ENCODE measurements at regions not wholly inside any gene's neighbourhood (a gene's known extent, or its start where the extent isn't known, plus 50 kb on each side); places are given as distances from the start of the nearest gene placed in this dataset.
"Not testable (repeated sequence)": the region's sequence is repeated elsewhere in the genome, so short reads cannot be mapped to it uniquely, and the experiment has no call there.

DNA sequence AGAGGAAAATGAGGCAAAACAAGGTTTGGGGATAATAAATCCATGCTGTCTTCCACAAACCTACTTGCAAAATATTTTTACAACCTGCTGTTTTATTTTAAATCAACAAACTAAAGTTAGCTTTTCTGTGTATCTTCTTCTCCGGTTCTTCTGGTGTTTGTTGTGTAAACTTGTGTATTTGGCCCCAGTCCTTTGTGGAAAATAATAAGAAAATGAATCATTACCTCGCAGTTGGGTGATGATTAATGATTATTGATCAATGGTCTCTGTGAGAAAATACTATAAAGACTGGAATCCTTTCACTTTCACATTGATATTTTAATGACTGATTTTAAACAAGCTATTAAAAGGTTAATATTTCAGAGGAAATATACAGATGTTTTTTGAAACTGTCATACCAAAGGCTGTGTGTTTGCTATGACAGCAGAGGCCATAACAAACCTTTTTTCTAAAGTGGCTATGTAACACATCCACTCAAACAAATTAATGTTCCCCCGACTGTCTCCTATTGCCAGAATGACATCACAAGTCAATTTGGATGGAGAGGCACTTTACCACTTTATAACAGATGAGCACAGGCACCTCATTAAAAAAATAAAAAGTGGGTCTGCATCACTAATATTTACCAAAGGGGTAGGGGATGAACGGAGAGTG is 152.5 kb downstream of the MEX3B start:
- WGBS, 10 experiments: 0 to 69% (median 39%) methylated on average over 2 to 4 of the region's 4 CpGs; no CpG with 5 or more reads in 2 of the 10 experiments
- no peak overlapping the region for H3K4me3 ChIP-seq
- in situ Hi-C loops (cut with MboI; ENCODE audit: low pct_unique_long_range_greater_than_20kb in 2 of 9, low sequenced_read_pairs in 9 of 9, unreplicated experiment in 9 of 9): loop anchor here in 1 of 9 experiments (25.0 kb wide), 1 partner anchor 106 kb away; no protein-coding TSS in a partner anchor
- no peak overlapping the region for H3K27ac ChIP-seq
- peaks cover 4 to 14% of the 10 kb centered on the region in 2 donors for H3K4me1 ChIP-seq (replicated peaks in 1 of 2)
- peak in 5 of 8 experiments; percentile 45 to 93 (median 74) for ATAC-seq (replicated peaks in 6 of 8)

GRCh38 chr15:81890496-81890895 is 155.3 kb downstream of the MEX3B start:
- WGBS, 10 experiments: 50 to 100% (median 83%) methylated on average over 1 of the region's 1 CpG; no CpG with 5 or more reads in 3 of the 10 experiments
- Histone ChIP-seq H3K4me1 (replicated peaks in 1 of 2) (peaks cover 4 to 14% of the 10 kb centered on the region in 2 donors), H3K4me3 (no peak overlapping the region), H3K27ac (no peak overlapping the region)
- no peak for ATAC-seq (replicated peaks in 6 of 8)
- in situ Hi-C loops (cut with MboI; ENCODE audit: low pct_unique_long_range_greater_than_20kb in 2 of 9, low sequenced_read_pairs in 9 of 9, unreplicated experiment in 9 of 9): loop anchor here in 1 of 9 experiments (25.0 kb wide), 1 partner anchor 103 kb away; no protein-coding TSS in a partner anchor

- peak in 2 of 8 experiments; percentile 15 to 19 for ATAC-seq (replicated peaks in 6 of 8)
Observed at GRCh38 chr15:81889485-81889881, 156.3 kb downstream of the MEX3B start.

DNA sequence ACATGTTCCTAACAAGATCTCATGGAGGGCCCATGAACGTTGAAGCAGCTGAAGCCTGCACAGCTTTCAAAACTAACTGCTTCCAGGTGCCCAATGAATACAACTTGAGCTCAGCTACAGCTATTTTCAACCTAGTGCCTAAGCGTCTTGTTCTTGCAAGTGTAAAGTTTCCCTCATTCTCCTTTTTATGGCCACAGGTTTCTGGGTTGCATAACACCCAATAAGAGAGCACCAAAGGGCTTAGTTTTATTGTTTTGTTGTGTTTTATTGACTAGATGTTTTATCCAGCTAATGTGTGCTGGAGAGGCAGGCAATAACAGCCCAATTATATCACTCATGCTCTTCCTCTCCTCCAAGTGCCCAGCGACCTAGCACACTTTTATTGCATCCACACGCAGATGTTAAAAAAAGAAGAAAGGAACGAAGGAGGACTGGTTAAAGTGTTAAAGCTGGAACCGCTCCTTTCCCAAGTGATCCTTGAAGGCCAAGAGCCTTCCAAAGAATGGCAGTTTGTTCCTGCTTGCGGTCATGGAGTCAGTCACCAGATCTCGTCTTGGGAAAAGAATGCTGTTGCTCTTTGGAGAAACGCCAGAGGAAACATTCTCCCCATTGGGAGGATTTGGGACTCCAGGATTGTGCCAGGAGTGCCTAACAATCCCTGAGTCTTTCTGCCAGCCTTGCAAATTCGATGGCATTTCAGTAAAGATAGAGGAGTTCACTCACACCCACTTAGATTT is 156.9 kb downstream of the MEX3B start:
- Histone ChIP-seq H3K27ac (no peak overlapping the region), H3K4me1 (replicated peaks in 1 of 2) (peaks cover 4 to 13% of the 10 kb centered on the region in 2 donors), H3K4me3 (no peak overlapping the region)
- 9 to 95% (median 70%) methylated on average over 1 to 10 of the region's 10 CpGs for WGBS, 10 experiments
- in situ Hi-C loops (cut with MboI; ENCODE audit: low pct_unique_long_range_greater_than_20kb in 2 of 9, low sequenced_read_pairs in 9 of 9, unreplicated experiment in 9 of 9): loop anchor here in 1 of 9 experiments (25.0 kb wide), 1 partner anchor 102 kb away; no protein-coding TSS in a partner anchor
- ATAC-seq (replicated peaks in 6 of 8): no peak

More at GRCh38 chr15:81889485-81889881, 156.3 kb downstream of the MEX3B start:
- WGBS, 10 experiments: 25 to 100% (median 85%) methylated on average over 2 of the region's 2 CpGs; no CpG with 5 or more reads in 2 of the 10 experiments
- Histone ChIP-seq H3K27ac (no peak overlapping the region), H3K4me3 (no peak overlapping the region), H3K4me1 (replicated peaks in 1 of 2) (peaks cover 4 to 14% of the 10 kb centered on the region in 2 donors)
- in situ Hi-C loops (cut with MboI; ENCODE audit: low pct_unique_long_range_greater_than_20kb in 2 of 9, low sequenced_read_pairs in 9 of 9, unreplicated experiment in 9 of 9): loop anchor here in 1 of 9 experiments (25.0 kb wide), 1 partner anchor 102 kb away; no protein-coding TSS in a partner anchor

- Histone ChIP-seq H3K4me1 (replicated peaks in 1 of 2) (peaks cover 0 to 3% of the 10 kb centered on the region in 2 donors), H3K4me3 (no peak overlapping the region), H3K27ac (no peak overlapping the region)
- in situ Hi-C loops (cut with MboI; ENCODE audit: low pct_unique_long_range_greater_than_20kb in 2 of 9, low sequenced_read_pairs in 9 of 9, unreplicated experiment in 9 of 9): loop anchor here in 1 of 9 experiments (25.0 kb wide), 1 partner anchor 101 kb away; no protein-coding TSS in a partner anchor
- ATAC-seq (replicated peaks in 6 of 8): peak in 5 of 8 experiments; percentile 25 to 69 (median 47)
- WGBS, 10 experiments: 0 to 95% (median 81%) methylated on average over 1 to 2 of the region's 2 CpGs; no CpG with 5 or more reads in 6 of the 10 experiments
Observed at GRCh38 chr15:81887912-81888311, 157.9 kb downstream of the MEX3B start.

GRCh38 chr15:81887188-81887587 is 158.6 kb downstream of the MEX3B start:
- H3K4me1 ChIP-seq (replicated peaks in 1 of 2); H3K27ac ChIP-seq; ATAC-seq (replicated peaks in 6 of 8); H3K4me3 ChIP-seq: not testable (repeated sequence)
- in situ Hi-C loops (cut with MboI; ENCODE audit: low pct_unique_long_range_greater_than_20kb in 2 of 9, low sequenced_read_pairs in 9 of 9, unreplicated experiment in 9 of 9): loop anchor here in 1 of 9 experiments (25.0 kb wide), 1 partner anchor 100 kb away; no protein-coding TSS in a partner anchor

- no peaks in the 10 kb centered on the region for H3K4me1 ChIP-seq (replicated peaks in 1 of 2)
- no peak overlapping the region for H3K4me3 ChIP-seq
- no peak for ATAC-seq (replicated peaks in 6 of 8)
- in situ Hi-C loops (cut with MboI; ENCODE audit: low pct_unique_long_range_greater_than_20kb in 2 of 9, low sequenced_read_pairs in 9 of 9, unreplicated experiment in 9 of 9): loop anchor here in 1 of 9 experiments (25.0 kb wide), 1 partner anchor 99 kb away; no protein-coding TSS in a partner anchor
- 58 to 93% (median 87%) methylated on average over 1 to 6 of the region's 6 CpGs; no CpG with 5 or more reads in 1 of the 10 experiments for WGBS, 10 experiments
- H3K27ac ChIP-seq: no peak overlapping the region
Observed at GRCh38 chr15:81886591-81886990, 159.2 kb downstream of the MEX3B start.

DNA sequence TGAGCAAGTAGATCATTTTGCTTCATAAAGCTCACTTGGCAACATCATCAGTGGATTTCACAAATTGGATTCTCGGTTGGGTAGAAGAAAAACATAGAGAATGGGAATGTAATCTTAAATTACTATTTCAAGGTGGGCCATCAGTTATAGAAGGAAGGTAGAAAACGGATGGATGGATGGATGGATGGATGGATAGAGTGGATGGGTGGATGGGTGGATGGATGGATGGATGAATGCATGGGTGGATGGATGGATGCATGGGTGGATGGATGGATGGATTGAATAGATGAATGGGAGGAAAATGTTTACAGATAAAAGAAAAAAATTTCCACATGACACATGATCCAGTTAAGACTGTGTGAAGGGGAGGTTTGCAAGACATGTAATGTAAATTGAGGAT is 159.7 kb downstream of the MEX3B start:
- in situ Hi-C loops (cut with MboI; ENCODE audit: low pct_unique_long_range_greater_than_20kb in 2 of 9, low sequenced_read_pairs in 9 of 9, unreplicated experiment in 9 of 9): loop anchor here in 1 of 9 experiments (25.0 kb wide), 1 partner anchor 99 kb away; no protein-coding TSS in a partner anchor
- WGBS, 10 experiments: 17 to 100% (median 88%) methylated on average over 1 to 2 of the region's 2 CpGs; no CpG with 5 or more reads in 1 of the 10 experiments
- no peak for ATAC-seq (replicated peaks in 6 of 8)
- H3K4me3 ChIP-seq: no peak overlapping the region
- H3K4me1 ChIP-seq (replicated peaks in 1 of 2): no peaks in the 10 kb centered on the region
- H3K27ac ChIP-seq: no peak overlapping the region

GRCh38 chr15:81885135-81885534 is 160.7 kb downstream of the MEX3B start:
- in situ Hi-C loops (cut with MboI; ENCODE audit: low pct_unique_long_range_greater_than_20kb in 2 of 9, low sequenced_read_pairs in 9 of 9, unreplicated experiment in 9 of 9): loop anchor here in 1 of 9 experiments (25.0 kb wide), 1 partner anchor 98 kb away; no protein-coding TSS in a partner anchor
- 70 to 100% (median 90%) methylated on average over 1 to 2 of the region's 2 CpGs; no CpG with 5 or more reads in 5 of the 10 experiments for WGBS, 10 experiments
- Histone ChIP-seq H3K4me3 (no peak overlapping the region), H3K4me1 (replicated peaks in 1 of 2) (no peaks in the 10 kb centered on the region), H3K27ac (no peak overlapping the region)
- peak in 3 of 8 experiments; percentile 13 to 39 (median 15) for ATAC-seq (replicated peaks in 6 of 8)

DNA sequence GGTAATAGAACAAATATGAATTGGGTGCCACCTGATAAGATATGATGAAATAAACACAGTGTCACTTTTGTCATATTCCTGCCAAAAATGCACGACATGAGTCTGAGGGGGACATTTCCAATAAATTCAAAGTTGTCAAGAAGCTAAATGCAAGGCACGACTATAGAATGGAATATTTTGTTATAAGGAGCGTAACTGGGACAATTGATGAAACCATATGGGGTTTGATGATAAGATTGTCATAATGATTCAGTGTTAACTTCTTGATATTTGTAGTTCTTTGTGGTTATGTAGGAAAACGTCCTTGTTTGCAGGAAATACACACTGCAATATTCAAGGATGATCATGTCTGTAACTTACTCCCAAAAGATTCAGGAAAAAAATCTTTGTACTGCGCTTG is 163.3 kb downstream of the MEX3B start:
- ATAC-seq (replicated peaks in 6 of 8): no peak
- 52 to 100% (median 87%) methylated on average over 2 to 5 of the region's 5 CpGs for WGBS, 10 experiments
- no peak overlapping the region for H3K27ac ChIP-seq
- H3K4me1 ChIP-seq (replicated peaks in 1 of 2): peaks cover 6 to 8% of the 10 kb centered on the region in 2 donors
- H3K4me3 ChIP-seq: no peak overlapping the region
- in situ Hi-C loops (cut with MboI; ENCODE audit: low pct_unique_long_range_greater_than_20kb in 2 of 9, low sequenced_read_pairs in 9 of 9, unreplicated experiment in 9 of 9): loop anchor here in 1 of 9 experiments (25.0 kb wide), 1 partner anchor 95 kb away; no protein-coding TSS in a partner anchor

DNA sequence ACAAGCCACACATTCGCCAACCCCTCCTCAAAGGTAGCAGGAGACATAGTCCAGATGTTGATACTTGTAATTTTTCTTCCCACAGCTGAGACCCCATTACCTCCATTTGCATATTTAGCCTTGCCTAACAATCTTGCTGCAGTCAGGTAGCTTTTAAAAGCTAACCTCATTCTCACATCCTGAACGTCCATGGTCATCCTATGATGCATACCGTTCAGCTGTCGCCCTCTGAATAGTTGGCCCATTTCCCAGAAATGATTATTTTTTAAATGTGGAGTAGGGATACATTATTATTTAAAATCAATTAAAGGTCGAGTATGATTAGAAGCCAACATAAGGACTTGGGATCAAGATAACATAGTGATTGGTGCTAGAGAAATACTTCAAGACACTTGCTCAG is 165.0 kb downstream of the MEX3B start:
- no peak for ATAC-seq (replicated peaks in 6 of 8)
- H3K4me3 ChIP-seq: no peak overlapping the region
- H3K4me1 ChIP-seq (replicated peaks in 1 of 2): peaks cover 8 to 12% of the 10 kb centered on the region in 2 donors
- no peak overlapping the region for H3K27ac ChIP-seq
- in situ Hi-C loops (cut with MboI; ENCODE audit: low pct_unique_long_range_greater_than_20kb in 2 of 9, low sequenced_read_pairs in 9 of 9, unreplicated experiment in 9 of 9): loop anchor here in 1 of 9 experiments (25.0 kb wide), 1 partner anchor 94 kb away; no protein-coding TSS in a partner anchor
- 56 to 100% (median 78%) methylated on average over 1 to 5 of the region's 5 CpGs for WGBS, 10 experiments

DNA sequence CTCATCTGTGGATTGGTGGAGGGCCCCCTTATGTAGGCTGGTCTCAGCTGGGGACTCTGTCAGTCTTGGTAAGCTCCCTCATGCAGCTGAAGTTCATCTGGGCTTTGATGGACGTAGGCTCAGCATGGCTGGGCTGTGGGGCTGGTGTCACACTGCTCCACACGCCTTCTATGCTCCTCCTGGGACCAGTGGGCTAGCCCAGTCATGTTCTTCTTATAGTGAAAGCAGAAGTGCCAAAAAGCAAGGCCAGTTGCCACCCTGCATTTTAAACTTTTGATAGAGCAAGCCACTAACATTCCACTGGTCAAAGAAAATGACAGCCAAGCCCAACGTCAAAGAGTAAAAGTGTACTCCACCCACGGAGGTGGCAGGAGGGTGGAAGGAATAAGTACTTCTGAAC is 165.5 kb downstream of the MEX3B start:
- WGBS, 10 experiments: 17 to 100% (median 83%) methylated on average over 2 to 3 of the region's 4 CpGs; no CpG with 5 or more reads in 4 of the 10 experiments
- Histone ChIP-seq H3K4me3 (no peak overlapping the region), H3K4me1 (replicated peaks in 1 of 2) (peaks cover 8 to 12% of the 10 kb centered on the region in 2 donors), H3K27ac (no peak overlapping the region)
- in situ Hi-C loops (cut with MboI; ENCODE audit: low pct_unique_long_range_greater_than_20kb in 2 of 9, low sequenced_read_pairs in 9 of 9, unreplicated experiment in 9 of 9): loop anchor here in 1 of 9 experiments (25.0 kb wide), 1 partner anchor 93 kb away; no protein-coding TSS in a partner anchor
- ATAC-seq (replicated peaks in 6 of 8): peak in 2 of 8 experiments; percentile 40 to 69

Measured in motor neuron (in vitro differentiated cells).